Renal cortex interstitium (tissue), 11 donors: ENCODE measurements at regions not wholly inside any gene's neighbourhood (a gene's known extent, or its start where the extent isn't known, plus 50 kb on each side); places are given as distances from the start of the nearest gene placed in this dataset.

ENCODE experiments used
- DNase-seq, 11 donors: peaks; one replicate each; pipeline ENCODE4 v3.0.0-alpha.2; 2013; ENCODE audit warnings: low read depth in 9 of 11, low spot score in 4 of 11; ENCODE audit errors: extremely low read depth in 1 of 11

DNA sequence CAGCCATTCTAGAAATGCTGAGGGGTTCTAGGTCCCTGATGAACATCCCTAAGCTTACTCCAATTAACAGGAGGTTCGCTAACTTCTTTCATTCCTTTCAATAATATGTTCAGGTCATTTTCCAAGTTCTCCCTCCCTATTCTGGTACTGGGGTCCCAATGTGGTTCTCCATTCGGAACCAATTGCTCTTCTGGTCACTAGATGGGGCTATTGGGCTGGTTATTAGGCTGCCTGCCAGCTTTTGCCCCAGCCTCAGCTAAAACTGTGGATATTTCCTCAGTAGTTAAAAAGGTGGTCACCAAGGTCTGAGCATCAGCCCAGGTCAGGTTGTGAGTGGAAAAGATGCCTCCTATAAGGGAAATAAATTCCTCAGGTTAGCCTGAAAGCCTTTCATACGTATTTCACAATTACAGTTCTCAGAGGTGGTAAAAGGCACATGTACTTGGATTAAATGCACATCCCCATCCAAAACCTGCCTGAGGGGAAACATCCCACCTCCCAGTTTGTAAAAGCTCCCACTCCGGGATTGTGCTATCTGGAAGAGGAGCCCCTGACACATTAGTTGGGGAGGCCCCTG is 161.1 kb upstream of the CCDC179 start:
- peak in 9 of 11 donors; percentile 6 to 30 (median 15) for DNase-seq

DNA sequence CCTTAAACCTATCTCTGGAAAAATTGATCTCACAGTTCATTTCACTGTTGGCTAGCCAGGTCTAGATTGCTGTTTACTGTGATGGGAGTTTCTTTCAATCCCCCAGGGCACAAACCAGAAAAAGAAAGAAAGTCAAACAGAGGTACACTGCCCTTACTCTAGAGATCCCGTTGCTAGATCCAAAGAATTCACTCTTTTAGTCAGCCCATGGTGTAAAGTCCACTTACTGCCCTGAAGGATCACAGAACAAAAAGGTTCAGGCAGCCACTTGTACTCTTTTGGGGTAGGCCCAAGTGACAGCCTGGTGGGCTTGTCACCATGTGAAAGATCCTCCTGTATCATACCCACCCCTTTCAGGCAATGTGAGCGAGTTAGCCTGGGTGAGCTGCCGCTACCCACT is 162.6 kb upstream of the CCDC179 start:
- DNase-seq, result no peak

DNA sequence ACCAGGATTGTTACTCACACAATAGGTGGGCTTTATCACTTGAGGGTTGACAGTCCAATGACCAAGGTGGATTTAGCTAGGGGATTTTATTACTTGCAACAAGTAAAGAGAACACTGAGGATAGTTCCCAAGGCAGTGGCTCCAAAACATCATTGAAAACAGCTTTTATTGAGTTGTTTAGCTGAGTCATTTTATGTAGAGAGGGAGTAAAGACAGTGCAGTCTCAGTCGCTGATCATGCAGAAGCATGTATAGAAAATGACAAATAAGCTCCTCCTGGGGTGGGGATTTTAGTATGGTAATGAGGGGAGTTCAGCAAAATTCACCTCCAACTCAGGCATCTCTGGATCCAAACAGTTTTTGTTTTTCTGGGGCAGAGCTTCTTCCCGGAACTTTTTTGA is 163.0 kb upstream of the CCDC179 start:
- no peak for DNase-seq

DNA sequence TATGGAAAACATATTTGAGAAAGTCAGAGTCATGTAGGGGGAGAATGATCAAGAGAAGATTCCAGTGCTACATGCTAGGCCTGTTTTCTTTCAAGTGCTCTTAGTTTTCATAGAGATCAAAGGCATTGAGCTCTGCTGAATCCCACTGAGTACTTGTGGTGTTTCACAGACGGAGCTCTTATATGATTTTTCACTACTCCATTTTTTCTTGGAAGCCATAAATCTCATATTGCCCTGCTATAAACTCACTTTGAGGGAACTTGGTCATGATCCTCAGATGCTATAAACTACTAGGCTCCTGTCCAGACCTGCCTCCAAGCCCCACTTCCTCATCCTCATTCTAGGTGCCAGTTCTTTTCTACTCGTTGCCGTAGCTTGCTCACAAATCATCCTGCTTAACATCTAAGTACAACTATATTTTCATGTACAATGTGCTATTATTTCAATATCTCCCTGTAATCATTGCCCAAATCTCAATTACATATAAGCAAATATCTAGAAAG is 180.8 kb upstream of the CCDC179 start:
- DNase-seq, result no peak

DNA sequence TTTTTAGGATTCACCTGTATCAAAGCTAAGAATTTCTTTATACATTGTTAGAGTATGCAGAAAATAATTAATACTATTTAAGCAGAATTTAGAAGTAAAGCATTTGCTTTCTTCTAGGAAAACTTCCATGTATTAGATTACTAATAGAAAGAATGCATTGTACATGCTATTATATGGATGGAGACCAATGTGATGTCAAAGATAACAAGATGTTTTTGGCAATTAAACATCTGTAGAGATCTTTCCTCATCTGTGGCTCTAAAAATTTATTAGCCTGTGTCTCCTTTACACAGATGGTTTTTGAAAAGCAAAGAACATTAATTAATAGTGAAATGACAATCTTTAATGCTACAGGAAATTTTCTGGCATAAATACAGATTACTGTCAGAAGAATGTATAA is 198.4 kb upstream of the CCDC179 start:
- DNase-seq, result no peak

DNA sequence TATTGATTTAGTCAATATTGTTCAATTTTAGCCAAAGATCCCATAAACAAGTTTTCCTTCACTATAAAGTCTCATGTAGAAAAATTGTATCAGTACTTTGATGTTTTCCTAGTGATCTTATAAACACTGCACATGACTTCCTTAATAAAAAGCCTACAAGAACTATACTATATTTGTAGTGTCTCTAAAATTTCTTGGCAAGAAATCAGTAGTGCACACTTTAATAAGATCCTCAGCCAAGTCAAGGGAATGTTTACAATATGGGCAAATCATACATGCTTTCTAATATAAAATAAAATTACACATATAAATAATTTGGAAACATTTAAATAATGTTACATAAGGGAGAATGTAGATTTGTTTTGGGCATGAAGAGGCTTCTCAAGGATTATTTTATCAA is 203.0 kb upstream of the CCDC179 start:
- DNase-seq, result no peak

DNA sequence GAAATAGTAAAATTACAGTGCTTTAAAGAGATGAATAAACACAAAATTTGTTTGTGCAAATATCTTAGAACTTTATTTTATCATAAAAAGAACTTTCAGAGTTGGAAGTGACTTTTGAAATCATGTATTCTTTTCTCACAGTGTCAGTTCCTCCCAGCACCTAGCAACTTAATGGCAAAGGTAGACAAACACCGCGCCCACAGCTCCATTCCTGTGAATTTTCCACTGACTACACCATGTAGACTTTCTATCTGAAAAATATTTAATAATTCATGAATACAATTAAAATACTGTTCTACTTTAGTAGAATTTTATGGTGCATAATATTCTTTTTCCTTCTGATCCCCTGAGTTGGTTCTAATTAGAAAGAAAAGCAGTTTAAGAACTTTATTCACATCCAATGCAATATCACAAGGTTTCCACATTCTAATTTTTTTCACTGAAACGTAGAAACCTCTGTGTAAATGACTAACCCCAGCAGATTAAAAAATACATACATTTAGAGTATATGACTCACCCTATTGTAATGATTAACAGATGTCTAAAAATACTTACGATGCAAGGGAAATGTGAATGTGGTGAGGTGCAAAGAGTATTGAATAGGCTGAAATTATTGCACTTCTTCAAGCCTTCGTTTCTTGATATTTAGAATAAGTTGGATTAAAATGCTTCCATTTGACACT is 218.2 kb upstream of the CCDC179 start:
- no peak for DNase-seq

DNA sequence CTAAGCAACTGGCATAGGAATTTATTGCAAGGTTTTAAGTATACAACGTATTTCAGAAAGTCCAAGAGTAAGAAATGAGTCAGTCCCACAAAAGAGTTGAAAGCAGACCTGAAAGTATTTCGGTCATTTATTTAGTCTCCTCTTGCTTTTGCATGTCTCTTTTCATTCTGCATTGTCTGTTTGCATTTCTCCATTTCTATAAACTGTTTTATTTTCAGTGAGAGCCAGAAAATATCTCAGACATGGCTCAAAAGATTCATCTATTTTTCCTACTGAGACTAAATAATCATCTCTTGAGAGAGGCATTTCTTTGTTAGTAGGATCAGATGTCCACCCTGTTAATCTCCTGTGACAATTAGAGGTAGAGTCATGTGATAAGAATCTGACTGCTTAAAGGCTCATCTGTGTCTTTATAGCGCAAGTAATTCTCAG is 219.1 kb upstream of the CCDC179 start:
- peak in 2 of 11 donors; percentile 5 to 8 for DNase-seq

DNA sequence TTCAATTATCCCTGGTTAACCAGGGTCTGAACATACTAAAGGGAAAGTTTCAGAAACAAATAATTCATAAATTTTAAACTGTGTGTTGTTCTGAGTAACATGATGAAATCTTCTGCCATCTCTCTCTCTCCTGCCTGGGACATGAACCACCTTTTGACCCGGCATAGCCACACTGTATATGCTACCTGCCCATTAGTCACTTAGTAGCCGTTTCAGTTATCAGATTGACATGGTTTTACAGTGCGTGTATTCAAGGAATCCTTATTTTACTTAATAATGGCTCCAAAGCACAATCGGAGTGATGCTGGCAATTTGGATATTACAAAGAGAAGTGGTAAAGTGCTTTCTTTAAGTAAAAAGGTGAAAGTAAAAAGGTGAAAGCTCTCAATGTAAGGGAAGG is 227.1 kb upstream of the CCDC179 start:
- DNase-seq, result no peak

DNA sequence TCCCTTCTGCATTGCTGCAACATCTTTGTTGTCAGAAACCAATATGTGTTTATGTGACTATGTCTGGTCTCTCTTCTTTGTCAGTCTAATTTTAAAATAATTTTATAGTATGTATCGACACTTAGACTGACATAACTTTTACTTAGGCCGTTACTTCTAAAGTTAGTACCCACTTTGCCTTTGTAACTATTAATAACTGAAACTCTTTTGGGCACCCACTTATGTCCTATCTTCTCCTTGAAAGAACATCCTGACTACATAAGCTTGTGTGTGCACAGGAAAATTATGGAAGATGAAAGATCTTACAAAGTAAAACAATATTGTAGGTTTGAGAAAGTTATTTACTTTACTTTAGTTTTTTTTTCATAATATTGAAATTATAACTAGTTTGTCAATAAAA is 230.4 kb upstream of the CCDC179 start:
- no peak for DNase-seq

DNA sequence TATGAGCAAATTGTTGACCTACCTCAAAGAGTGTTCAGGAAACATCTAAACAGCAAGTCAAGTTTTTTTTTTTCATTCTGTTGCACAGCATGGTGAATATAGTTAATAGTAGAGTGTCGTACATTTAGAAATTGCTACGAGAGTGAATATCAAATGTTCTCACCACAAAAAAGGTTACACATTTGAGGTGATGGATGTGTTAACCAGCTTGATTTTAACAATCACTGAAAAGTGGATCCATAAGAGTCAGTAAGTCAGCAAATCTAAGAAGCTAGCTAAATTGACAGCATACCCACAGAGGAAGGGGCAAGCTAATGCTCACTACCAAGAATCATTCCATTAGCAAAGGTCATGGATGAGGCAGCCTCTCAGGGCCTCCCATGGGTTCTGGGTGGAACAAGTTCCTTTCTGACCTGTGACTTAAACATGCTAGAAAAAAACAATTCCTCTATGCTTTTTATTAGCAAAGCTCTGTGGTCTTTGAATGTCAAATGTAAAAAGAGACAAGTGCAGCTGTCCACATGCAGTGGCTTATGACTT is 235.4 kb upstream of the CCDC179 start:
- DNase-seq, result no peak

DNA sequence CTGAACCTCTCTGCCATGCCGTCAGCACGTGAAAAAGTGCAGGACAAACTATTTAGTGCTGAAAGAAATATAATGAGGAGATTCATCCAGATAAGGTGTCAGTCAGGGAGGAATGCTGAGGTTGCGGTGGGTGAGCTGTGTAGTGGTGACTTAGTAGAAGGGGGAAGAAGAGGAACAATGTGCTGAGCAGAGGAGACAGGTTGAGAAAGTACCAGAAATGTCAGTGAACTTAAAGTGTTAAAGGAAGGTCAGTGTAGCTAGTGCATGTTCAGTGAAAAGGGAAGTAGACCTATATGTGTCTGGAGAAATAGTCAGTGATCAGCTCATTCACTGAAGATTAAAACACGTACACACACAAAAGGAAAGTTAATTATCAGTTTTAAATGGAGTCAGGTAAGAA is 237.6 kb upstream of the CCDC179 start:
- no peak for DNase-seq

DNA sequence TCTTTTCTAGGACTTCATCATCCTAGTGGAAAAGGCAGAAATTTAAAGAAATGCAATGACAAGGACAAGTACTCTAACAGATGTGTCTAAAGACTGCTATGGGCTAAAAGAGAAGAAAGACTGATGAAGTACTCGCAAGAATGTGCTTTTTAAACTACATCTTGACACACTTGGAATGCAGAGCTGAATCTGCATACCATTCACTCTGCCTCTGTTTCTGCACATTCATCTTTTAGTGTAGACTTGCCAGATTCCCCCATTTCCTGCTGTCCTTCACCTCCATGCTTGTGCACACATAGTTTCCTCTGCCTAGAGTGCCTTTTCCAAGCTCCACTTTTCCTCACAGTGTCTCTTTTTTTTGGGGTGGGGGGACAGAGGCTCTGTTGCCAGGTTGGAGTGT is 239.0 kb upstream of the CCDC179 start:
- DNase-seq, result no peak

DNA sequence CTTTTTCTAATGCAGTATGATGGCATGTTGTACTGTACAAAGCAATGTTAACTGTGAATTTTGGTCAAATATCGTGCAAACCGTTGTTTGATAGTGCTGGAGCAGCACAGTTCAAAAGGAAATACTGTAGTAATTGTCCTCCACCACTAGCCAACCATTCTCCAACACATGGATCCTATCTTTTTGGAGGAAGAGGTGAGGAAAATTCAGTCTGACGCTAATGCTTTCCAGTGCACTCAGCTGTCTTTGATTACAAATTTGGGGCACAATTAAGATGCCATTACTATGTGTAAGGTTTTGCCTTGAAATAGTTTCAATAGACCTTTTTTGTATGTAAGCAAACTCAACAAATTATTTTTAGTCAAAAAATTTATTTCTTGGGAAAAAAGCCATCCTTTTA is 240.5 kb upstream of the CCDC179 start:
- DNase-seq, result no peak

DNA sequence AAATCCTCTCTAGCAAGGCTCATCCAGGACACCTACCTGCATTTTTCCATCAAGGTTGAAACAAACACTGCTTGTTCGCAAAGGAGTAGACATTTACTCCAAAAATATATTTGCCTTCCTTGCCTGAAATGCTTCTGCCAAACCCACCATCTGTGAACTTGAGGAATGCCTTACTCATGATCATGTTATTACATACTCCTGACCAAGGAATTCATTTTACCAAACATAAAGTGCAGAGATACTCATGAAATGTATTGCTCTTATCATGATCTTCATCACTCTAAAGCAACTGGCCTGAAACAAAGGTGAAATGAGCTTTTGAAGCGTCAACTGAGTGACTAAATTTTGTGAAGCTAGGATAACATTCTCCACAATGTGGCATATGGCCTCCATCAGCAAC is 243.1 kb upstream of the CCDC179 start:
- no peak for DNase-seq

DNA sequence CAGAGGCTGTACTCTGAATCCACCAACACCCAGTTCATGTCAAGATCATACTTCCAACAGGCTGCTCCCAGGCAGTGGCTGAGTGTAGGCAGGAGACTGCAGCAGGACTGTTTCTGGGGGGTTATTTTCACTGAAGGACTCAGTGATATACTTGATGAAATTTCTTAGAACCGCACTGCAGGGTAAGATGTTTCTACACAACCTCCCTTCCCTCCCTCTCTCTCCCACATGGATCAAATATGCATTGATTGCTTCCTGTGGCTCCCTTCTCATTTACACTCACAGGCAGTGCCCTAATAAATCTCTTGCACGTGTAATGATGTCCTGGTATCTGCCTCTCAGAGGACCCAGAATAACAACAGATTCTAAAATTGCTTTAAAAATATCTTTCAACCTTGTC is 251.3 kb upstream of the CCDC179 start:
- peak in 6 of 11 donors; percentile 10 to 46 (median 30) for DNase-seq

DNA sequence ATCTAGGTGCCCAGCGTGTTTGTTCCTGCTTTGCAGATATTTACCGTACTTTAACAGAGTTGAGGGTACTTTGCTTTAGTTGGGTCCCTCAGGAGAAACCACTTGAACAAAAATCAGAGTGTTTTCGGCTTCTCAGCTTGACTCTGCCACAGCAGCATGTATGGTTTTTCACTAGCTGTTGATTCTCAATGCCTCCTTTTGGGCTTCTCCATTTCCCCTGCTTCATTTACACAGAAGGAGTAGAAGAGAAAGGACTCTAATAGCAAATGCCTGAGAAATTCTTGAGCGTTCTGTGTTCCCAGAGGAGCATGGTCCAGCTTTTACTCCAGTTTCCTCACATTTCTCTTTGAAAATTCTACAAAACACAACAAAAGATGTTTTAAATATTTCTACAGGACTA is 252.1 kb upstream of the CCDC179 start:
- DNase-seq, result no peak

DNA sequence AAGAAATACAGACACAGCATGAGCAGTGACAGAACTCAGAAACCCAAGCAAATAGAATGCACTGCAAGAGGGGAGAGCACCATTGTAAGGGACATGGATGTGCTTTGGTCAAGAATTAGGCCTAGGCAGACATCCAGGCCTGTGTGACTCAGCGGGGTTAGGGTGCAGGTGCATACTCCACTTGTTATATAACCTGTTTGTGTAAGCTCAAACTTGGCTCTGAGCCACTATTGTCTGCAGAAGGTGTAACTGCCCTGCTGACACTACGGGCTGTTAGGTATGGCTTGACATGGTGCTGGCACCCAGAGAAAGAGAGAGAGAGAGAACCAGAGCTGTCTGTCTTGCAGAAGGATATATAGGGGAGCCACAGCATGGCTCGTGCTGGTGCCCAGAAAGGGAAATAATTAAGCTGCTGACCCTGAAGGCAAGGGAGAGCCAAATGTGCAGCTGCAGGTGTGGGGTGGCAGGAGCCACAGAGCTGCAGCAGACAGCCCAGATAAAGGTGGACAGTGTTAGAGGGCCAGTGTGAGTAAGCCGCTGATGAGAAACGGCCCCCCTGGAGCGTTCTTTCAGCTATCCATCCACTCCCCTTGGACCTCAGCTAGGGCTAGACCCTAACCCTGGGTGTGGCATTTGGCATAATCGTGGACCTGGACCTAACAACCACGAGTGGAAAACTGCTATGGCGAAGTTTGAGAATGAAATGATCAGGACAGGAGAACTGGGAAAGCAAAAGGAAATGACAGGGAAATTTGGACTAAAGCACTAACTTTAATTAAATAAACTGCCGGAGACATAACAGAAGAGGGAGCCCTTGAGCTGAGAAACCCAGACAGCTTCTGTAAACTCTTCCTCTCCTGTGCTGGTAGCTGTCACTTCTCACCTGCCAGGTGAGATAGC is 253.0 kb upstream of the CCDC179 start:
- DNase-seq, result peak in 9 of 11 donors; percentile 20 to 47 (median 33)

DNA sequence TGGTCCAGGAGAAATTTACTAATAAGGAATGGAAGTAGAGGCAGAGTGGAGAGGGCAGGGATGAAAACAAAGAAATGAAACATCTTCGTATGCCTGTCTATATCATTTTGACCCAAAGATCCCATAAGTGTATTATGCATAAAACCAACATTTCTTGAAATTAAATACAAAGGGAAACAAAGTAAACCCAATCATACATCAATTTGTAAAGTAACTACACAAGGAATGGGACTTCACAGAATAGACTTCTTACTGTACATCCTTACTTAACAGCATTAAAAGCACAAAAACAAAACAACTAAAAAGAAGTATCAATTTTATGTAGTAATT is 253.6 kb upstream of the CCDC179 start:
- no peak for DNase-seq

DNA sequence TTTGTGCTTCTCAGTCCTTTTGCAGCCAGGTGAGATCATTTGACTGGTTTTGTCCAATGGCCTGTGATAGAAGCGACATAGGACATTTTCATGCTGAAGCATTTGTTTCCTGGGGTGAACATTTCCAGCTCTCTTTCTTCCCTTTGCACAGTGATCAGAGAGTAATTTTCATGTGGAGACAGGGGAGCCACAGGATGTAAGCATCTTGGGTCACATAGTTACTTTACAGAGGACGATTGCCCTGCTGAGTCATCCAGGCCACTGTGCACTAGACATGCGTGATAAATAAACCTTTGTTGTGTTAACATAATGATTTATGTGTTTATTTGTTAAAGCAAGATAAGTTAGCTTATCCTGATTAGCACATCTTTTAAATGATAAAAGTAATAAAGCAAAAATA is 263.5 kb upstream of the CCDC179 start:
- DNase-seq, result no peak
